ENCODE measurements at regions not wholly inside any gene's neighbourhood (a gene's known extent, or its start where the extent isn't known, plus 50 kb on each side); places are given as distances from the start of the nearest gene placed in this dataset.

DNA sequence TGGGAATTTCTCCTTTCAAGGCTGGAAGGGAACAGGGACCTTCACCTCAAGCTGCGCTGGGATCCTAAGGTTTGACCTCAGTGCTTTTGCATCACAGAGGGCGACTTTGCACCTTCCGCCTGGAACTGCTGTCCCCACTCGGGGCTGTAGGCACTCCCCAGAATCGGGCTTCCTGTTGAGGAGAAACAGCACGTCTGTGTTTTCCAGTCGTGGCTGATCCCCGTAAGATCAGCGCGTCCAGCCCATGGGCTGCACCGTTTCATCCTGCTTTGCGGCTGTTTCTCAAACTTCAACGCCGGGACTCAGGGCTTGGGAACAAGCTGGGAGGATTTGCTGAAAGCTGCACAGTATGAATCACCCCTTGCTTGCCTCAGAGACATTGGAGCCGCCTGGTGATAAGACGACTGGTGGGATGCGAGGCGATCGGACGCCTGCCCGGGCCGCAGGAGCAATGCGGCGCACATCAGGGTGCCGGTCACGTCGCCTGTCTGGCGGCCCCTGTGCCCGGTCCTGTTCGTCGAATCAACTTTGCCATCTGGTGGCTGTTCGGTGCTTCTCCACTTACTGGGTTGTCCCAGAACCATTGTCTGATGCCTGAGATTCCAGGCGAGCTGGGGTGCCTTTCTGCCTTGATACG is 53.6 kb upstream of the FRMD1 start:
- peak; percentile 59 for DNase-seq (ENCODE audit: low spot score)

DNA sequence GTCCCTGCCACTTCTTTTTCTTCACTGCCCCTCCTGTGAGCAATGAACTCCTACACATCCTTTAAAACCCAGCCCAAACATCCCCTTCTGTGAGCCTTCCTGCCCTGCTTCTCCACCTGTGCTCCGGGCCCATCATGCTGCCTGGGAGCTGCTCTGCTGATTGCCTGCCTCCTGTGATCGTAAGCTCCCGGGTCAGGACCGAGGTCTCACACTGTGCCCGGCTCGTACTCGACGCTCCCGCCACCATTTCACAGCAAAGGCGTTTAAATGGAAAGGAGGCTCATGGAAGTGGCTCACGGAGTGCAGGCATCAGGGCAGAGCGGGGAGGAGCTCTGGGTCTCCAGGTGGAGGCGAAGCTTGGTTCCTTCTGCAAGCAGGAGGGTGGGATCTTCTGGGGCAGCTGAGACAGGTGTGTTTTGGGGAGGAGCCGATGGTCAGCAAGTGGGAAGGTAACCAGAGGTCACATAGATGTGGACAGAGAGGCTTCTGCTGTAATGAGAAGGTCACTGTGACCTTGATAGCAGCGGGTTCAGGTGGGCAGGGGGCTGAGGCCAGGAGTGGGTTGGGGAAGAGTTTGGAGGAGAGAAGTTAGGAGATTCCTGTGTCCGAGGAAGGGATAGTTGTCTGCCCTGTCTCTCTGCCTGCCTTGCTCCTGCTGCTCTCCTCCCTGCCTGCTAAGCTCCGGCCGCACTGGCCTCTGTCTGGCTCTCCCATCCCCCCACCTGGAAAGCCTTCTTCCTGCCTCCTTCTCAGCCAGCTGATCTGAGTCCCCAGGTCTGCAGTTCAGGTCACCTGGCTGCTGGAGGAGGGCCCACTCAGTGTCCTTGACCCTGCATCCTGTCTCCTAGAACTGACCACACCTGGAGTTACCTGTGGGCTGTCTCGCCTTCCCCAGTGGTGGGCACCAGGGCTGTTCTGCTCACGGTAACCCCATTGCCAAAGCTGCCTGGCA is 52.7 kb upstream of the FRMD1 start:
- DNase-seq (ENCODE audit: low spot score), result no peak

DNA sequence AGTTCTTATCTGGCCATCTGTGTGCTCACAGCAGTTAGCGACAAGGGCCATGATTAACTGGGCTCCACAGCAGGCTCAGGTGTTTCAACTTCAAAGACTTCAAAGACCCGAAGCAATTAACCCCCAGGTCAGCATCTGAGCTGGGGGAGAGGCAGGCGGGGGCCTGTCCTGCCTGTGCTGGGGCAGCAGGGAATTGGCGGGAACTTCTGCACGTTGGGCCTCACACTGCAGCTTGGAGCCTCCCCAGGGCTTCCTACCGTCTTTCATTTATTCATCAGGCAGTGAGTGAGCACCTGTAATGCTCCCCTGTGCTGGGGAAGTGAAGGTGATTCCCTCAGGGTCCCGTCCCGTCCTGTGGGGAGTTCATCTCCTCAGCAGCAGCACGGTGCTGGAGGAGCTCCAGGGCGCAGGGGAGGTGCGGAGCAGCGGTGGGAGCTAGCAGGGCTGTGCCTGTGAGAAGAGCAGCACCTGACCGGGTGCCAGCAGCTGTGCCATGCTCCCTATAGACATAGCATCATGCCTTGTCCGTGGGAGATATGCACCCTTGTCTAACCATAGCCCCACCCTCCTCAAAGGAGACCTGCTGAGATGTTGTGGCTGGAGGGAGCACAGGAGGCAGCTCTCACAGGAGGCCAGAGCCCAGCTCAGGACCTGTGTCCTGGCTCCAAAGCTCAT is 51.8 kb upstream of the FRMD1 start:
- no peak for DNase-seq (ENCODE audit: low spot score)

DNA sequence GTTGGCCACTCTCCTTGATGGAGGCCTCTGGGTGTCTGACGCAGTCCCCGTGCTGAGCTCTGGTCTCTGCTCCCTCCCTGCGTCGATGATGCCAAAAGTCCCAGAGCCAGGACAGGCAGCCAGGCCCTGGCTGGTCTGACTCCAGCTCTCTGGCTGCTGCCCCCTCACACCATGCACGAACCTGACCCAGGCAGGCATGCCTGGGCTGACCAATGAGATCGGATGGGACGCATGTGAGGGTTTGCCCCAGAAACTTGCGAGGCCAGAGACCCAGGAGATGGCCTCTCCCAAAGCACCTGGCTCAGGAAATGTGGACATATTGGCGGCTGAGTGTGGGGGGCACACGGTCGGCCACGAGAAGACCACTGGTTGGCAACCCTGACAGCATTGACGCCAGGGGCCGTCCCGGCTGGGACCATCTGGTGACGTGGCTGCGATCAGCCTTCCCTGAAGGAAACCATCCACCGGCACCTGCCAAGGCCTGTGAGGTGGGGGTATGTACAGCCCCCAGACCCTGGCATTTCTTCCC is 51.2 kb upstream of the FRMD1 start:
- DNase-seq (ENCODE audit: low spot score), result no peak

GRCh38 chr6:168129292-168130167 is 50.5 kb upstream of the FRMD1 start:
- no peak for DNase-seq (ENCODE audit: low spot score)

GRCh38 chr6:168128631-168129291 is 49.7 kb upstream of the FRMD1 start:
- DNase-seq (ENCODE audit: low spot score), result no peak

Data from cerebellar cortex (tissue), 1 donor.